Astrocyte (in vitro differentiated cells and primary cell): ENCODE measurements at regions not wholly inside any gene's neighbourhood (a gene's known extent, or its start where the extent isn't known, plus 50 kb on each side); places are given as distances from the start of the nearest gene placed in this dataset.

Source experiments
- EZH2 ChIP-seq: IDR thresholded peaks from 2 replicates; pipeline ENCODE4 v1.6.1; 2012; ENCODE audit warnings: mild to moderate bottlenecking, low read length, inconsistent platforms; ENCODE audit not compliant: insufficient read depth
- TF ChIP-seq, protein P1 (sequence below): IDR thresholded peaks from 2 replicates; pipeline ENCODE4 v1.5.1; 2011; ENCODE audit warnings: low read depth, mild to moderate bottlenecking, inconsistent platforms, low read length, moderate library complexity; ENCODE audit not compliant: insufficient read depth

DNA sequence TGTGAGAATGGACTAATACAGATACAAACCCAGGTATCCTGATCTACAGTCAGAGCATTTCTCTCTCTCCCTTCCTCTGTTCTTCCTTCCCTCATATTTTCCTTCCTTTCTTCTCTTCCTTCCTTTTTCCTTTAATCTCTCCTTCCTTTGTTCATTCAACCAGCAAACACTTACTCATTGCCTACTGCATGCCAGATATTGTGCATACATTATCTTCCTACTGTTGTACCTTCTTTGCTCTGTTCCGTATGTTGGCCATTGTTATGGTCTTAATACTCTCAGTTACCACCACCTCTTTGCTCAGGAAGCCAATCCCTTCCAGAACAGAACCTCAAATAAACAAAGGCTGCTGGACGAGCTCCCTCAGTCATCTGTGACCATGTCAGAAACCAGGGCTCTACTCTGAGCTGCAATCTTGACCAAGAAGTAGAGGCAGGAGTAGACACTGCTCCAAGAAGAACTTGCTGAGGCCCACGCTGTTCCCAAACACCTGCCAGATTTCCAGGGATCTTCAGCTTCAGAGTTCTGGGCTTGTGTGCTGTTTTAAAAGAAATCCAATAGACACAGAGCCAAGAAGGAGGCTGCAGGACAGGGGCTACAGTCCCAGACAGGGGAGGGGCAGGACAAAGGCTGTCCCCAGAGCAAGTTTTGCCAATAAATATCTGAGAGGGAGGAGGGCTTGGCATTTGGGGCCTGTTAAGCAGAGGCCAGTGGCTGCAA, 526.7 kb upstream of the TBX3 start:
- TF ChIP-seq, protein P1, sequence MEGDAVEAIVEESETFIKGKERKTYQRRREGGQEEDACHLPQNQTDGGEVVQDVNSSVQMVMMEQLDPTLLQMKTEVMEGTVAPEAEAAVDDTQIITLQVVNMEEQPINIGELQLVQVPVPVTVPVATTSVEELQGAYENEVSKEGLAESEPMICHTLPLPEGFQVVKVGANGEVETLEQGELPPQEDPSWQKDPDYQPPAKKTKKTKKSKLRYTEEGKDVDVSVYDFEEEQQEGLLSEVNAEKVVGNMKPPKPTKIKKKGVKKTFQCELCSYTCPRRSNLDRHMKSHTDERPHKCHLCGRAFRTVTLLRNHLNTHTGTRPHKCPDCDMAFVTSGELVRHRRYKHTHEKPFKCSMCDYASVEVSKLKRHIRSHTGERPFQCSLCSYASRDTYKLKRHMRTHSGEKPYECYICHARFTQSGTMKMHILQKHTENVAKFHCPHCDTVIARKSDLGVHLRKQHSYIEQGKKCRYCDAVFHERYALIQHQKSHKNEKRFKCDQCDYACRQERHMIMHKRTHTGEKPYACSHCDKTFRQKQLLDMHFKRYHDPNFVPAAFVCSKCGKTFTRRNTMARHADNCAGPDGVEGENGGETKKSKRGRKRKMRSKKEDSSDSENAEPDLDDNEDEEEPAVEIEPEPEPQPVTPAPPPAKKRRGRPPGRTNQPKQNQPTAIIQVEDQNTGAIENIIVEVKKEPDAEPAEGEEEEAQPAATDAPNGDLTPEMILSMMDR: no peak
- no peak for TF ChIP-seq EZH2
